ENCODE measurements at regions not wholly inside any gene's neighbourhood (a gene's known extent, or its start where the extent isn't known, plus 50 kb on each side); places are given as distances from the start of the nearest gene placed in this dataset.
A peak's percentile ranks its signal among the peaks of the same experiment; 100 is the strongest.

- 74 to 75% methylated on average over 3 of the region's 3 CpGs for WGBS, 2 donors
- no peak for TF ChIP-seq CTCF (IDR thresholded peaks at IDR 0.05)
- Histone ChIP-seq H3K27ac (no peak overlapping the region), H3K9me3 (no peaks in the 10 kb centered on the region), H3K27me3 (no peaks in the 10 kb centered on the region), H3K4me1 (no peaks in the 10 kb centered on the region), H3K36me3 (no peaks in the 10 kb centered on the region), H3K4me3 (no peak overlapping the region)
- ATAC-seq (peak in 2 of 8 donors; percentile 62 to 69), DNase-seq (no peak)
- intact Hi-C loops (cut with DNase I) = loop anchor here in 1 of 10 donors (10.0 kb wide), 1 partner anchor 267 kb away; no protein-coding TSS in a partner anchor
These were observed 402.4 kb downstream of the HGF start for GRCh38 chr7:81367326-81367931.

DNA sequence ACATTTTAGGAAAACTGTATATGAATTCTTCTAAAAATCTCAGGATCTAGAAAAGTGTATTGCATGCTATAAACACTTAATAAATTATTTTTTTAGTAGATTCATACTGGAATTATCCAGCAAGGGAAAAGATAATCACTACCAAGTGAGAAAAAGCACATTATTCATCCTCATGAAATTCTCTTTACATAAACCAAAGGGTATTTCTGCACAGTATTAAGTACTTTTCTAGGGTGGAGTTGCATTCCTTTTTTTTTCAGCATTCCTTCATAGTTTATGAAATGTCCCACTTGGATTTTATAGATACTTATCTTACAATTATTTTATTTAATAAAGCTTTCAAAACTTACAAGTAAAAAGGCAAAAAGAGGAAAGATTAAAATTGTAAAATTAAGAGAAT, 403.3 kb downstream of the HGF start:
- H3K9me3 ChIP-seq = no peaks in the 10 kb centered on the region
- no peaks in the 10 kb centered on the region for H3K36me3 ChIP-seq
- no peak overlapping the region for H3K4me3 ChIP-seq
- H3K27me3 ChIP-seq = no peaks in the 10 kb centered on the region
- no peaks in the 10 kb centered on the region for H3K4me1 ChIP-seq
- DNase-seq = no peak
- ATAC-seq = no peak
- intact Hi-C loops (cut with DNase I) = loop anchor here in 1 of 10 donors (10.0 kb wide), 1 partner anchor 268 kb away; no protein-coding TSS in a partner anchor
- no peak for TF ChIP-seq CTCF (IDR thresholded peaks at IDR 0.05)
- no peak overlapping the region for H3K27ac ChIP-seq

DNA sequence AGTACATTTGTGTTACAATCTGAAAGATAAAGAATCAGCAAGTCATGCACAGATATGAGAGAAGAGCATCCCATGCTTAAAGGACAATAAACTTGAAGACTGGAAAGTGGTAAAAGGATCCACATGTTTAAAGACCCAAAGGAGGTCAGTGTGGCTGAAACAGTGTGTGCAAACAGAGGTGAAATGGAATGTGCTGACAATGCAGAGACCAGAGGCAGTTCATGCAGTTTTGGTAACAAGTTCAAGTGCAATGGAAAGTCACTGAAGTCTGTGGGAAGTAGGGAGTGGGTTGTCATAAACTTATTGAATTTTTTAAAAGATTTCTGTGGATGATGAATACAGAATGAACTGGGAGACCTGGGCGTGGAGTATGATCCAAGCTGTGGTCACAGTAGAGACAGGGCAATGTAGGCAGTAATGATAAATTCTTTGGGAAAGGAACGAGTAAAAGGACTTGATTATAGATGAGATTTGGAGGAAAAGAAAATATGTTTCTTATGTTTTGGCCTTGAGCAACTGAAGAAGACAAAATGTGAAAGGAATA, 408.0 kb downstream of the HGF start:
- no peak overlapping the region for H3K4me3 ChIP-seq
- H3K9me3 ChIP-seq = no peaks in the 10 kb centered on the region
- 68 to 75% methylated on average over 2 of the region's 2 CpGs for WGBS, 2 donors
- no peak for TF ChIP-seq CTCF (IDR thresholded peaks at IDR 0.05)
- intact Hi-C loops (cut with DNase I) = loop anchor here in 1 of 10 donors (10.0 kb wide), 1 partner anchor 273 kb away; no protein-coding TSS in a partner anchor
- H3K36me3 ChIP-seq = no peaks in the 10 kb centered on the region
- no peaks in the 10 kb centered on the region for H3K27me3 ChIP-seq
- ATAC-seq = no peak
- H3K4me1 ChIP-seq = no peaks in the 10 kb centered on the region
- no peak for DNase-seq
- H3K27ac ChIP-seq = no peak overlapping the region

- Histone ChIP-seq H3K4me3 (no peak overlapping the region), H3K27ac (no peak overlapping the region), H3K36me3 (no peaks in the 10 kb centered on the region), H3K4me1 (no peaks in the 10 kb centered on the region), H3K27me3 (no peaks in the 10 kb centered on the region), H3K9me3 (no peaks in the 10 kb centered on the region)
- WGBS, 2 donors = 57 to 65% methylated on average over 2 of the region's 2 CpGs
- no peak for ATAC-seq
- no peak for TF ChIP-seq CTCF (IDR thresholded peaks at IDR 0.05)
- intact Hi-C loops (cut with DNase I) = no loop called here
- DNase-seq = no peak
These were observed 413.9 kb downstream of the HGF start for GRCh38 chr7:81355911-81356310.

All from heart right ventricle (tissue), 16 donors.